ENCODE measurements at regions not wholly inside any gene's neighbourhood (a gene's known extent, or its start where the extent isn't known, plus 50 kb on each side); places are given as distances from the start of the nearest gene placed in this dataset.

- H3K27ac ChIP-seq, result no peak overlapping the region
- TF ChIP-seq CTCF (conservative IDR thresholded peaks at IDR 0.05) (no peak), ZFX (IDR thresholded peaks at IDR 0.05) (no peak)
These were observed 111.0 kb upstream of the GPC1 start for GRCh38 chr2:240324312-240325015.

GRCh38 chr2:240325016-240326007 is 110.2 kb upstream of the GPC1 start:
- TF ChIP-seq ZFX (IDR thresholded peaks at IDR 0.05) (no peak), CTCF (conservative IDR thresholded peaks at IDR 0.05) (no peak)
- H3K27ac ChIP-seq, result no peak overlapping the region

DNA sequence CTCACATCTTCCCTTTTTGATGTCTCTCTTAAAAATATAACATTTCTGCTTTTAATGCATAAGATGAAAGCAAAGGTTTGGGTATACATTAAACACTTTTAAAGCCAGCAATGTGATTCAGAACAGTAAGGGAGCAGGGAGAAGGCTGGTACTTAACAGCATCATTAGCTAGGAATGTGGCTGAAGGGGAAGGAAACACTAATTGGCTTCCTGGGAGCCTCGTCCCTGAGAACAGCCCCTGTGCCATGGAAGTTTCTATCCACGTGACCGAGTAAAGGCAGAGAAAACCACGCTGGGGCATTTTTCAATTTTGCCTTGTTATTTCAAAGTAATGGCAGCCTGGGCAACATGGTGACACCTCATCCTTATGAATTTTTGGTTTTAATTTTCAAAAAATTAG is 109.2 kb upstream of the GPC1 start:
- H3K27ac ChIP-seq, result no peak overlapping the region
- TF ChIP-seq ZFX (IDR thresholded peaks at IDR 0.05) (no peak), CTCF (conservative IDR thresholded peaks at IDR 0.05) (no peak)

GRCh38 chr2:240326886-240327285 is 108.6 kb upstream of the GPC1 start:
- H3K27ac ChIP-seq, result no peak overlapping the region
- TF ChIP-seq CTCF (conservative IDR thresholded peaks at IDR 0.05), result no peak

GRCh38 chr2:240327566-240327965 is 107.9 kb upstream of the GPC1 start:
- TF ChIP-seq ZFX (IDR thresholded peaks at IDR 0.05), result no peak
- TF ChIP-seq CTCF (conservative IDR thresholded peaks at IDR 0.05), result no peak

GRCh38 chr2:240328526-240328925 is 106.9 kb upstream of the GPC1 start:
- H3K27ac ChIP-seq, result no peak overlapping the region
- TF ChIP-seq ZFX (IDR thresholded peaks at IDR 0.05) (no peak), CTCF (conservative IDR thresholded peaks at IDR 0.05) (no peak)

More at GRCh38 chr2:240327566-240327965, 107.9 kb upstream of the GPC1 start:
- no peak overlapping the region for H3K27ac ChIP-seq

DNA sequence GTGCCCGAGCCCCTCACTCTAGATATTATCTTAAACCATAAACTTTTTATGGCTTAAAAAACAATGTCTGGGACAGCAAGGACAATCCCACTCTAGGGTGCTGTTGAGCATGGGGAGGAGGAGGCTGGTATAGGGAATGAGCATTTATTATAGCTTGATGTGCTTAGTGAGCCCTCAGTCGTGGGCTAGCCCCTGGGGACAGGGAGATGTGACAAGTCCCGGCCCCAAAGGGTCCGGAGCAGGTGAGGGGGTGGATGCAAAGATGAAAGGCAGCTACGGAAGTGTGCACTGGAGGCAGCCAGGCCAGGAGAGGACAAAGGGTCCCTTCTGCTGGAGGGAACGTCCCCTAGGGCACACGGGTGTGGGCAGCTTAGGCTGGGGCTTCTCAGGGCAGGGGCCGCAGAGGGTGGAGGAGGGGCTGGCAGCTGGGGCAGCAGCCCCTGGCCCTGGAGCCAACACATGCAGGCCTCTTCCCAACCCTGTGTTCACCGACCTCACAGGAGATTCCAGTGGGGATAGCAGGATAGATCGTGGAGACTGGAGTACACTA is 106.3 kb upstream of the GPC1 start:
- TF ChIP-seq ZFX (IDR thresholded peaks at IDR 0.05) (no peak), CTCF (conservative IDR thresholded peaks at IDR 0.05) (no peak)

More for the DNA sequence above, 106.3 kb upstream of the GPC1 start:
- H3K27ac ChIP-seq, result no peak overlapping the region

All from C4-2B (cell line).